ENCODE measurements at regions not wholly inside any gene's neighbourhood (a gene's known extent, or its start where the extent isn't known, plus 50 kb on each side); places are given as distances from the start of the nearest gene placed in this dataset.

DNA sequence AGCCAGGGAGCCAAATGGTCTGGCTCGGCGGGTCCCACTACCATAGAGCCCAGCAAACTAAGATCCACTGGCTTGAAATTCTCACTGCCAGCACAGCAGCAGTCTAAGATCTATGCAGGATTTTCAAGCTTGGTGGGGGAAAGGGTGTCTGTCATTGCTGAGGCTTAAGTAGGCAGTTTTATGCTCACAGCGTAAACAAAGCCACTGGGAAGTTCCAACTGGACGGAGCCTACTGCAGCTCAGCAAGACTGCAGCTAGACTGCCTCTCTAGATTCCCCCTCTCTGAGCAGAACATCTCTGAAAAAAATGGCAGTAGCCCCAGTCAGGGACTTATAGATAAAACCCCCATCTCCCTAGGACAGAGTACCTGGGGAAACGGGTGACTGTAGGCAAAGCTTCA is 277.6 kb upstream of the PHF14 start:
- H3K4me3 ChIP-seq (ENCODE audit: low read depth, low read length): no peak overlapping the region
- ChIA-PET POLR2A (no interaction called here), CTCF (no interaction called here)
- no peak for DNase-seq (ENCODE audit: low read depth, low spot score)
- no peak for TF ChIP-seq CTCF (IDR thresholded peaks at IDR 0.05; ENCODE audit: insufficient read depth, low read length, missing control alignments)

DNA sequence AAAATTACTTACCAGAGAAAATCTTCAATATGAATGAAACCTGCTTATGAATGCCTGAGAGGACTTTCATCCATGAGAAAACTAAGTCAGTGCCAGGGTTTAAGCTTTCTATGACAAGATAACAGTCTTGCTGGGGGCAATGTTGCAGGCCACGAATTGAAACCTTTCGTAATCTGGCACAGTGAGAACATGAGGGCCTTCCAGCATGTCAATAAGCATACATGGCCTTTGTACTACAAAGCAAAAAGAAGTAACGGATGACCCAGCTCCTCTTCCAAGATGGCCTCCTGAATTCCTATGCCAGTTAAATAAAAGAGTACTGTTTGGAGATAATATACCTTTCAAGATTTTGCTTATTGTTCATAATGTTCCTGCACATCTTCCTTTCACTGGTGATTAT is 270.6 kb upstream of the PHF14 start:
- DNase-seq (ENCODE audit: low read depth, low spot score): no peak
- TF ChIP-seq CTCF (IDR thresholded peaks at IDR 0.05; ENCODE audit: insufficient read depth, low read length, missing control alignments): no peak
- CTCF ChIA-PET: no interaction called here
- POLR2A ChIA-PET: no interaction called here
- H3K4me3 ChIP-seq (ENCODE audit: low read depth, low read length): no peak overlapping the region

DNA sequence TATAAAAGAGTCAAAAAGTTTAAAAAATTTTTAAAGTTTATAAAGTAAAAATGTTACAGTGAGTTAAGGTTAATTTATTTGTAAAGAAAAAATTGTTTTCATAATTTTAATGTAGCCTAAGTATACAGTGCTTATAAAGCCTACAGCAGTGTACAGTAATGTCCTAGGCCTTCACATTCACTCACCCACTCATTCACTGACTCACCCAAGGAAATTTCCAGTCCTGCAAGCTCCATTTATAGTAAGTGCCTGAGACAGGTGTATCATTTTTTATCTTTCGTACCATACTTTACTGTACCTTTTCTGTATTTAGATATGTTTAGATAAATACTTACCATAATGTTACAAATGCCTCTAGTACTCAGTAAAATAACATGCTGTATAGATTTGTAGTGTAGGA is 269.7 kb upstream of the PHF14 start:
- CTCF ChIA-PET: no interaction called here
- POLR2A ChIA-PET: no interaction called here

GRCh38 chr7:10704653-10705052 is 269.0 kb upstream of the PHF14 start:
- TF ChIP-seq CTCF (IDR thresholded peaks at IDR 0.05; ENCODE audit: insufficient read depth, low read length, missing control alignments): no peak
- CTCF ChIA-PET: no interaction called here

More for the DNA sequence above, 269.7 kb upstream of the PHF14 start:
- no peak for TF ChIP-seq CTCF (IDR thresholded peaks at IDR 0.05; ENCODE audit: insufficient read depth, low read length, missing control alignments)
- H3K4me3 ChIP-seq (ENCODE audit: low read depth, low read length): no peak overlapping the region
- DNase-seq (ENCODE audit: low read depth, low spot score): no peak

DNA sequence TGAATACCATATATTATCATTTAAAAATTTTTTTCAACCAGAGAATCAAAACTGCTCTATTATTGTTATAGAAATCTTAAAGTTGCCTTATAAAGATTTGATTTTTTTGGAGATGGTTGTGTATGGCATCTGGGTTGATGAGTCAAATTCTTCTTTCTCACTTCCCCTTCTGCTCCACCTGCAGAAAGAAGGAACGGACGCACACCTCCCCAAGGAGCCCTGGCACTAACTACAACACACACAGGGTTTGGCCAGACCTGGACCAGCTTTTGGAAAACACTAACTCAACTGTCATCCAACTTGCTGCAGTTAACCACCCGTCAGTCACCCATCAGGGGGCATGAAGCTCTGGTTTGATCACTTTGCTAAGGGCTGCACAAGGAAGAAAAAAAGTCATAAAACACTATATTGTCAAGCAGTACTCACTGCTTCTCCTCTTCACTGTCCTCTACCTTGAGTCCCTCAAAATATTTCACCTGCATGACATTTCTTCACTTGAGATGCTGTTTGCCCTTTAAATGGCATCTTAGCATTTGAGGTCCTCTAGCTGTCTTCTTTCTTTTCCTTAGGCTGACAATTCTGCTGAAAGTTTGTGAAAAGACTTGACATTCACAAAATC is 266.7 kb upstream of the PHF14 start:
- no peak for TF ChIP-seq CTCF (IDR thresholded peaks at IDR 0.05; ENCODE audit: insufficient read depth, low read length, missing control alignments)
- POLR2A ChIA-PET: no interaction called here
- CTCF ChIA-PET: no interaction called here
- H3K4me3 ChIP-seq (ENCODE audit: low read depth, low read length): no peak overlapping the region
- DNase-seq (ENCODE audit: low read depth, low spot score): no peak

More at GRCh38 chr7:10704653-10705052, 269.0 kb upstream of the PHF14 start:
- POLR2A ChIA-PET: no interaction called here
- DNase-seq (ENCODE audit: low read depth, low spot score): no peak
- no peak overlapping the region for H3K4me3 ChIP-seq (ENCODE audit: low read depth, low read length)

GRCh38 chr7:10707519-10707918 is 266.2 kb upstream of the PHF14 start:
- no peak overlapping the region for H3K4me3 ChIP-seq (ENCODE audit: low read depth, low read length)
- DNase-seq (ENCODE audit: low read depth, low spot score): no peak
- TF ChIP-seq CTCF (IDR thresholded peaks at IDR 0.05; ENCODE audit: insufficient read depth, low read length, missing control alignments): no peak
- POLR2A ChIA-PET: no interaction called here
- CTCF ChIA-PET: no interaction called here

Data from AG04449 (cell line).